PC-9 (cell line): ENCODE measurements at regions not wholly inside any gene's neighbourhood (a gene's known extent, or its start where the extent isn't known, plus 50 kb on each side); places are given as distances from the start of the nearest gene placed in this dataset.

Experiments used
- CTCF ChIP-seq: fragments of 200-600 bp; sonication (generic); conservative IDR thresholded peaks from 2 replicates; pipeline ENCODE4 v1.6.1; 2017; ENCODE audit warnings: mixed run types, antibody characterized with exemption, mild to moderate bottlenecking, moderate library complexity
- EZH2 ChIP-seq: fragments of 200-600 bp; sonication (generic); IDR thresholded peaks from 2 replicates; pipeline ENCODE4 v1.8.0; 2017; ENCODE audit warnings: antibody characterized with exemption, low read depth

DNA sequence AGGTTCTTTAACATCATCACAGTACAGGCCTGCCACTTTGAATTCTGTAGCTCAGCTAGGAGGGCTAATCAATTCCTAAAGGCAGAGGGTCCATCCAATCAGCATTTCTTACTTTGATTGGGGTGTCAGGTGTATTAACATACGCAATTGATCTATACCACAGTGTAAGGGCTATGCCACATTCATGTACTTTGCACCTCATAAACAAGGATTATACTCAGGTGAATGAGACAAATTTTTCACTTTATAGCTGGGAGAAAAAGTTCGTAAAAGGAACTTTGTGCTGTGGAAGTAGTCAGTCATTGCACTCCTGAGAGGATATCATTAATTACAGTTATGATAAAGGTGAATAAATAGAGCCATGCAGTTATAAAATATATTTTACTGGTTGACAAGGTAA, 119.9 kb upstream of the AHR start:
- no peak for TF ChIP-seq CTCF
- TF ChIP-seq EZH2: no peak
